ENCODE measurements at regions not wholly inside any gene's neighbourhood (a gene's known extent, or its start where the extent isn't known, plus 50 kb on each side); places are given as distances from the start of the nearest gene placed in this dataset.

DNA sequence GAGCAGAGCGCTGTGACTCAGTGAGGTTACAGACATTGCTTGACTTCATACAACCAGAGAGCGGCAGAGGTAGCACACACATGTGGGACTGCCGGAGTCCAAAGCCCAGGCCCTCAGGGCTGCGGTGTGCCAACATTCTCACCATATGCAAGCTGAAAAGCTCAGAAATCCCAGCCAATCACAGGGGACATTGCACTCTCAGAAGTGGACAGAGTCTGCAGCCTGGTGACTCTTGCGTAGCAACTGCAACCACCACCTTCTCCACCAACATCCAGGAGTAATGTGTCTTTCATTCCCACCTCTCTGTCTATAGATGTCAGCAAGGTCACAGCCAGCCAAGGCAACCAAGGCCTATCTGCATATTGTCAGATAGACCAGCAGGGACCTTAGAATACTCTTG is 158.1 kb downstream of the TTC32 start:
- TF ChIP-seq, protein P1, sequence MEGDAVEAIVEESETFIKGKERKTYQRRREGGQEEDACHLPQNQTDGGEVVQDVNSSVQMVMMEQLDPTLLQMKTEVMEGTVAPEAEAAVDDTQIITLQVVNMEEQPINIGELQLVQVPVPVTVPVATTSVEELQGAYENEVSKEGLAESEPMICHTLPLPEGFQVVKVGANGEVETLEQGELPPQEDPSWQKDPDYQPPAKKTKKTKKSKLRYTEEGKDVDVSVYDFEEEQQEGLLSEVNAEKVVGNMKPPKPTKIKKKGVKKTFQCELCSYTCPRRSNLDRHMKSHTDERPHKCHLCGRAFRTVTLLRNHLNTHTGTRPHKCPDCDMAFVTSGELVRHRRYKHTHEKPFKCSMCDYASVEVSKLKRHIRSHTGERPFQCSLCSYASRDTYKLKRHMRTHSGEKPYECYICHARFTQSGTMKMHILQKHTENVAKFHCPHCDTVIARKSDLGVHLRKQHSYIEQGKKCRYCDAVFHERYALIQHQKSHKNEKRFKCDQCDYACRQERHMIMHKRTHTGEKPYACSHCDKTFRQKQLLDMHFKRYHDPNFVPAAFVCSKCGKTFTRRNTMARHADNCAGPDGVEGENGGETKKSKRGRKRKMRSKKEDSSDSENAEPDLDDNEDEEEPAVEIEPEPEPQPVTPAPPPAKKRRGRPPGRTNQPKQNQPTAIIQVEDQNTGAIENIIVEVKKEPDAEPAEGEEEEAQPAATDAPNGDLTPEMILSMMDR (IDR thresholded peaks at IDR 0.05), result no peak
- TF ChIP-seq EP300 (IDR thresholded peaks at IDR 0.05), result no peak

Data from upper lobe of left lung (tissue), 4 donors.